ENCODE measurements at regions not wholly inside any gene's neighbourhood (a gene's known extent, or its start where the extent isn't known, plus 50 kb on each side); places are given as distances from the start of the nearest gene placed in this dataset.

- DNase-seq = no peak
- Histone ChIP-seq H3K36me3 (no peaks in the 10 kb centered on the region), H3K4me3 (no peak overlapping the region), H3K9me3 (no peaks in the 10 kb centered on the region), H3K4me1 (ENCODE audit: insufficient read depth) (no peaks in the 10 kb centered on the region), H3K27ac (no peak overlapping the region), H3K27me3 (no peaks in the 10 kb centered on the region)
- WGBS, 3 donors = 82 to 87% (median 84%) methylated on average over 2 of the region's 2 CpGs
- intact Hi-C loops (cut with DNase I) = no loop called here
- TF ChIP-seq POLR2A (IDR thresholded peaks at IDR 0.05) (no peak), EP300 (IDR thresholded peaks at IDR 0.05) (no peak), CTCF (IDR thresholded peaks at IDR 0.05) (no peak)
Observed at GRCh38 chr6:156510242-156510641, 266.9 kb upstream of the ARID1B start.

- H3K36me3 ChIP-seq = no peaks in the 10 kb centered on the region
- no peak overlapping the region for H3K27ac ChIP-seq
- DNase-seq = no peak
- TF ChIP-seq CTCF (IDR thresholded peaks at IDR 0.05) = no peak
- TF ChIP-seq POLR2A (IDR thresholded peaks at IDR 0.05) = no peak
- TF ChIP-seq EP300 (IDR thresholded peaks at IDR 0.05) = no peak
- H3K27me3 ChIP-seq = no peaks in the 10 kb centered on the region
- H3K4me1 ChIP-seq (ENCODE audit: insufficient read depth) = no peaks in the 10 kb centered on the region
- intact Hi-C loops (cut with DNase I) = no loop called here
- H3K9me3 ChIP-seq = no peaks in the 10 kb centered on the region
- H3K4me3 ChIP-seq = no peak overlapping the region
- 88 to 94% (median 91%) methylated on average over 9 of the region's 9 CpGs for WGBS, 3 donors
Observed at GRCh38 chr6:156509496-156509895, 267.7 kb upstream of the ARID1B start.

- Histone ChIP-seq H3K4me3 (no peak overlapping the region), H3K36me3 (no peaks in the 10 kb centered on the region), H3K27ac (no peak overlapping the region), H3K27me3 (no peaks in the 10 kb centered on the region), H3K4me1 (ENCODE audit: insufficient read depth) (no peaks in the 10 kb centered on the region), H3K9me3 (no peaks in the 10 kb centered on the region)
- TF ChIP-seq POLR2A (IDR thresholded peaks at IDR 0.05) (no peak), EP300 (IDR thresholded peaks at IDR 0.05) (no peak), CTCF (IDR thresholded peaks at IDR 0.05) (no peak)
- intact Hi-C loops (cut with DNase I) = no loop called here
- no peak for DNase-seq
- WGBS, 3 donors = 93 to 97% (median 93%) methylated on average over 6 of the region's 6 CpGs
Observed at GRCh38 chr6:156508923-156509322, 268.3 kb upstream of the ARID1B start.

GRCh38 chr6:156508126-156508525, 269.1 kb upstream of the ARID1B start:
- Histone ChIP-seq H3K4me1 (ENCODE audit: insufficient read depth) (no peaks in the 10 kb centered on the region), H3K9me3 (no peaks in the 10 kb centered on the region), H3K27me3 (no peaks in the 10 kb centered on the region), H3K36me3 (no peaks in the 10 kb centered on the region), H3K27ac (no peak overlapping the region), H3K4me3 (no peak overlapping the region)
- TF ChIP-seq CTCF (IDR thresholded peaks at IDR 0.05) (no peak), POLR2A (IDR thresholded peaks at IDR 0.05) (no peak), EP300 (IDR thresholded peaks at IDR 0.05) (no peak)
- intact Hi-C loops (cut with DNase I) = no loop called here
- DNase-seq = no peak
- WGBS, 3 donors = 21 to 29% (median 25%) methylated on average over 5 of the region's 5 CpGs

- H3K27me3 ChIP-seq = no peaks in the 10 kb centered on the region
- H3K27ac ChIP-seq = no peak overlapping the region
- no peaks in the 10 kb centered on the region for H3K9me3 ChIP-seq
- intact Hi-C loops (cut with DNase I) = no loop called here
- no peaks in the 10 kb centered on the region for H3K4me1 ChIP-seq (ENCODE audit: insufficient read depth)
- no peaks in the 10 kb centered on the region for H3K36me3 ChIP-seq
- no peak for TF ChIP-seq EP300 (IDR thresholded peaks at IDR 0.05)
- TF ChIP-seq CTCF (IDR thresholded peaks at IDR 0.05) = no peak
- TF ChIP-seq POLR2A (IDR thresholded peaks at IDR 0.05) = no peak
- DNase-seq = no peak
- WGBS, 3 donors = 19 to 31% (median 19%) methylated on average over 15 of the region's 15 CpGs
- H3K4me3 ChIP-seq = no peak overlapping the region
Observed at GRCh38 chr6:156507656-156508055, 269.5 kb upstream of the ARID1B start.
